ENCODE measurements at regions not wholly inside any gene's neighbourhood (a gene's known extent, or its start where the extent isn't known, plus 50 kb on each side); places are given as distances from the start of the nearest gene placed in this dataset.

- TF ChIP-seq POLR2A (IDR thresholded peaks at IDR 0.05; ENCODE audit: low read length) (no peak), GATA1 (IDR thresholded peaks at IDR 0.05; ENCODE audit: low read depth, low read length) (no peak)
Measured at GRCh38 chr20:10940941-10941340, 267.1 kb upstream of the JAG1 start.
